ENCODE measurements at regions not wholly inside any gene's neighbourhood (a gene's known extent, or its start where the extent isn't known, plus 50 kb on each side); places are given as distances from the start of the nearest gene placed in this dataset.

GRCh38 chr14:53851394-53852090 lies 105.1 kb downstream of the BMP4 start:
- no peak for TF ChIP-seq NANOG (IDR thresholded peaks at IDR 0.05; ENCODE audit: borderline replicate concordance)
- no peak for TF ChIP-seq ZNF331 (CRISPR knock-in tag; IDR thresholded peaks at IDR 0.05; ENCODE audit: low read depth)
- no peak for TF ChIP-seq ZNF114 (CRISPR knock-in tag; IDR thresholded peaks at IDR 0.05)
- TF ChIP-seq ZNF462 (CRISPR knock-in tag; IDR thresholded peaks at IDR 0.05): no peak
- H3K27me3 ChIP-seq (ENCODE audit: insufficient read depth): no peaks in the 10 kb centered on the region
- Mint-ChIP-seq H3K4me1 (peaks cover 17% of the 10 kb centered on the region), H3K9me3 (no peaks in the 10 kb centered on the region), H3K27me3 (ENCODE audit: insufficient read depth, low read depth, poor library complexity) (no peaks in the 10 kb centered on the region), H3K36me3 (ENCODE audit: low read depth) (no peaks in the 10 kb centered on the region), H3K4me3 (no peak overlapping the region), H3K27ac (0 out of 2 replicates have a peak overlapping the region, but pooled peaks have one; percentile 18)
- no peaks in the 10 kb centered on the region for H4K20me1 ChIP-seq (replicated peaks; ENCODE audit: insufficient read depth)
- H2AFZ ChIP-seq: no peak overlapping the region; the same call in 1 of the 2 replicates
- no peak for ATAC-seq
- H3K4me2 ChIP-seq: no peak overlapping the region
- no peaks in the 10 kb centered on the region for H3K36me3 ChIP-seq (ENCODE audit: insufficient read depth)
- peaks cover 14% of the 10 kb centered on the region; the same call in 1 of the 2 replicates for H3K4me1 ChIP-seq (ENCODE audit: insufficient read depth)
- H3K79me2 ChIP-seq (replicated peaks; ENCODE audit: insufficient read depth): no peaks in the 10 kb centered on the region
- H3K27ac ChIP-seq (ENCODE audit: low read depth): no peak overlapping the region
- H3K9me2 ChIP-seq (ENCODE audit: insufficient read depth): 0 out of 2 replicates have a peak, but pooled peaks cover 2% of the 10 kb centered on the region
- no peaks in the 10 kb centered on the region for H3F3A ChIP-seq (replicated peaks; ENCODE audit: low read depth)
- no peak overlapping the region for H3K4me3 ChIP-seq
- no peak for DNase-seq (ENCODE audit: low spot score)

GRCh38 chr14:53850714-53851296 lies 105.8 kb downstream of the BMP4 start:
- Histone ChIP-seq H3K36me3 (ENCODE audit: insufficient read depth) (no peaks in the 10 kb centered on the region), H3K79me2 (replicated peaks; ENCODE audit: insufficient read depth) (no peaks in the 10 kb centered on the region), H3F3A (replicated peaks; ENCODE audit: low read depth) (no peaks in the 10 kb centered on the region), H3K4me1 (ENCODE audit: insufficient read depth) (peaks cover 14% of the 10 kb centered on the region; the same call in 1 of the 2 replicates), H2AFZ (no peak overlapping the region), H3K9me2 (ENCODE audit: insufficient read depth) (0 out of 2 replicates have a peak, but pooled peaks cover 2% of the 10 kb centered on the region), H3K4me3 (no peak overlapping the region), H4K20me1 (replicated peaks; ENCODE audit: insufficient read depth) (no peaks in the 10 kb centered on the region), H3K27ac (ENCODE audit: low read depth) (no peak overlapping the region), H3K4me2 (no peak overlapping the region; the same call in 1 of the 2 replicates), H3K27me3 (ENCODE audit: insufficient read depth) (no peaks in the 10 kb centered on the region)
- H3K4me3 Mint-ChIP-seq: no peak overlapping the region
- no peaks in the 10 kb centered on the region for H3K9me3 Mint-ChIP-seq
- TF ChIP-seq EZH2phosphoT487 (IDR thresholded peaks at IDR 0.05; ENCODE audit: unreplicated experiment) (no peak), CTCF (conservative IDR thresholded peaks at IDR 0.05; ENCODE audit: low read depth in 2 of 2) (no peak)
- ATAC-seq (no peak), DNase-seq (ENCODE audit: low spot score) (no peak)
- peak overlapping the region; percentile 0; the same call in 1 of the 2 replicates for H3K27ac Mint-ChIP-seq
- H3K4me1 Mint-ChIP-seq: peaks cover 17% of the 10 kb centered on the region
- no peaks in the 10 kb centered on the region for H3K27me3 Mint-ChIP-seq (ENCODE audit: insufficient read depth, low read depth, poor library complexity)
- H3K36me3 Mint-ChIP-seq (ENCODE audit: low read depth): no peaks in the 10 kb centered on the region

Measured in GM23338 (cell line).